ENCODE measurements at regions not wholly inside any gene's neighbourhood (a gene's known extent, or its start where the extent isn't known, plus 50 kb on each side); places are given as distances from the start of the nearest gene placed in this dataset.

GRCh38 chr5:68673106-68673822 is 420.6 kb upstream of the SLC30A5 start:
- Mint-ChIP-seq H3K36me3 (ENCODE audit: low read depth) (no peaks in the 10 kb centered on the region), H3K9me3 (0 out of 3 replicates have a peak, but pooled peaks cover 3% of the 10 kb centered on the region), H3K4me1 (peaks cover 15% of the 10 kb centered on the region; the same call in 2 of the 3 replicates), H3K27me3 (ENCODE audit: insufficient read depth, low read depth, poor library complexity) (no peaks in the 10 kb centered on the region), H3K27ac (no peak overlapping the region), H3K4me3 (no peak overlapping the region)
- H3F3A ChIP-seq (replicated peaks; ENCODE audit: low read depth): no peaks in the 10 kb centered on the region
- H3K36me3 ChIP-seq (ENCODE audit: insufficient read depth): no peaks in the 10 kb centered on the region
- no peaks in the 10 kb centered on the region for H3K79me2 ChIP-seq (replicated peaks; ENCODE audit: insufficient read depth)
- peaks cover 3% of the 10 kb centered on the region; the same call in 1 of the 2 replicates for H3K4me1 ChIP-seq (ENCODE audit: insufficient read depth)
- H4K20me1 ChIP-seq (replicated peaks; ENCODE audit: insufficient read depth): no peaks in the 10 kb centered on the region
- TF ChIP-seq, protein P1, sequence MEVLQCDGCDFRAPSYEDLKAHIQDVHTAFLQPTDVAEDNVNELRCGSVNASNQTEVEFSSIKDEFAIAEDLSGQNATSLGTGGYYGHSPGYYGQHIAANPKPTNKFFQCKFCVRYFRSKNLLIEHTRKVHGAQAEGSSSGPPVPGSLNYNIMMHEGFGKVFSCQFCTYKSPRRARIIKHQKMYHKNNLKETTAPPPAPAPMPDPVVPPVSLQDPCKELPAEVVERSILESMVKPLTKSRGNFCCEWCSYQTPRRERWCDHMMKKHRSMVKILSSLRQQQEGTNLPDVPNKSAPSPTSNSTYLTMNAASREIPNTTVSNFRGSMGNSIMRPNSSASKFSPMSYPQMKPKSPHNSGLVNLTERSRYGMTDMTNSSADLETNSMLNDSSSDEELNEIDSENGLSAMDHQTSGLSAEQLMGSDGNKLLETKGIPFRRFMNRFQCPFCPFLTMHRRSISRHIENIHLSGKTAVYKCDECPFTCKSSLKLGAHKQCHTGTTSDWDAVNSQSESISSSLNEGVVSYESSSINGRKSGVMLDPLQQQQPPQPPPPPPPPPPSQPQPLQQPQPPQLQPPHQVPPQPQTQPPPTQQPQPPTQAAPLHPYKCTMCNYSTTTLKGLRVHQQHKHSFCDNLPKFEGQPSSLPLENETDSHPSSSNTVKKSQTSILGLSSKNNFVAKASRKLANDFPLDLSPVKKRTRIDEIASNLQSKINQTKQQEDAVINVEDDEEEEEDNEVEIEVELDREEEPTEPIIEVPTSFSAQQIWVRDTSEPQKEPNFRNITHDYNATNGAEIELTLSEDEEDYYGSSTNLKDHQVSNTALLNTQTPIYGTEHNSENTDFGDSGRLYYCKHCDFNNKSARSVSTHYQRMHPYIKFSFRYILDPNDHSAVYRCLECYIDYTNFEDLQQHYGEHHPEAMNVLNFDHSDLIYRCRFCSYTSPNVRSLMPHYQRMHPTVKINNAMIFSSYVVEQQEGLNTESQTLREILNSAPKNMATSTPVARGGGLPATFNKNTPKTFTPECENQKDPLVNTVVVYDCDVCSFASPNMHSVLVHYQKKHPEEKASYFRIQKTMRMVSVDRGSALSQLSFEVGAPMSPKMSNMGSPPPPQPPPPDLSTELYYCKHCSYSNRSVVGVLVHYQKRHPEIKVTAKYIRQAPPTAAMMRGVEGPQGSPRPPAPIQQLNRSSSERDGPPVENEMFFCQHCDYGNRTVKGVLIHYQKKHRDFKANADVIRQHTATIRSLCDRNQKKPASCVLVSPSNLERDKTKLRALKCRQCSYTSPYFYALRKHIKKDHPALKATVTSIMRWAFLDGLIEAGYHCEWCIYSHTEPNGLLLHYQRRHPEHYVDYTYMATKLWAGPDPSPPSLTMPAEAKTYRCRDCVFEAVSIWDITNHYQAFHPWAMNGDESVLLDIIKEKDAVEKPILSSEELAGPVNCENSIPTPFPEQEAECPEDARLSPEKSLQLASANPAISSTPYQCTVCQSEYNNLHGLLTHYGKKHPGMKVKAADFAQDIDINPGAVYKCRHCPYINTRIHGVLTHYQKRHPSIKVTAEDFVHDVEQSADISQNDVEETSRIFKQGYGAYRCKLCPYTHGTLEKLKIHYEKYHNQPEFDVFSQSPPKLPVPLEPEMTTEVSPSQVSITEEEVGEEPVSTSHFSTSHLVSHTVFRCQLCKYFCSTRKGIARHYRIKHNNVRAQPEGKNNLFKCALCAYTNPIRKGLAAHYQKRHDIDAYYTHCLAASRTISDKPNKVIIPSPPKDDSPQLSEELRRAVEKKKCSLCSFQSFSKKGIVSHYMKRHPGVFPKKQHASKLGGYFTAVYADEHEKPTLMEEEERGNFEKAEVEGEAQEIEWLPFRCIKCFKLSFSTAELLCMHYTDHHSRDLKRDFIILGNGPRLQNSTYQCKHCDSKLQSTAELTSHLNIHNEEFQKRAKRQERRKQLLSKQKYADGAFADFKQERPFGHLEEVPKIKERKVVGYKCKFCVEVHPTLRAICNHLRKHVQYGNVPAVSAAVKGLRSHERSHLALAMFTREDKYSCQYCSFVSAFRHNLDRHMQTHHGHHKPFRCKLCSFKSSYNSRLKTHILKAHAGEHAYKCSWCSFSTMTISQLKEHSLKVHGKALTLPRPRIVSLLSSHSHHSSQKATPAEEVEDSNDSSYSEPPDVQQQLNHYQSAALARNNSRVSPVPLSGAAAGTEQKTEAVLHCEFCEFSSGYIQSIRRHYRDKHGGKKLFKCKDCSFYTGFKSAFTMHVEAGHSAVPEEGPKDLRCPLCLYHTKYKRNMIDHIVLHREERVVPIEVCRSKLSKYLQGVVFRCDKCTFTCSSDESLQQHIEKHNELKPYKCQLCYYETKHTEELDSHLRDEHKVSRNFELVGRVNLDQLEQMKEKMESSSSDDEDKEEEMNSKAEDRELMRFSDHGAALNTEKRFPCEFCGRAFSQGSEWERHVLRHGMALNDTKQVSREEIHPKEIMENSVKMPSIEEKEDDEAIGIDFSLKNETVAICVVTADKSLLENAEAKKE (CRISPR knock-in tag; IDR thresholded peaks at IDR 0.05): no peak
- TF ChIP-seq ZNF331 (CRISPR knock-in tag; IDR thresholded peaks at IDR 0.05; ENCODE audit: low read depth) (no peak), EZH2 (IDR thresholded peaks at IDR 0.05; ENCODE audit: low read depth, unreplicated experiment) (no peak), NANOG (IDR thresholded peaks at IDR 0.05; ENCODE audit: borderline replicate concordance) (no peak), STAT1 (IDR thresholded peaks at IDR 0.05; ENCODE audit: unreplicated experiment) (no peak), ZNF114 (CRISPR knock-in tag; IDR thresholded peaks at IDR 0.05) (no peak), JUNB (IDR thresholded peaks at IDR 0.05; ENCODE audit: unreplicated experiment) (no peak), CREB1 (CRISPR knock-in tag; IDR thresholded peaks at IDR 0.05; ENCODE audit: low read depth) (no peak), EZH2phosphoT487 (IDR thresholded peaks at IDR 0.05; ENCODE audit: unreplicated experiment) (no peak), POLR2AphosphoS5 (IDR thresholded peaks at IDR 0.05; ENCODE audit: low read depth) (no peak)
- TF ChIP-seq, protein P2, sequence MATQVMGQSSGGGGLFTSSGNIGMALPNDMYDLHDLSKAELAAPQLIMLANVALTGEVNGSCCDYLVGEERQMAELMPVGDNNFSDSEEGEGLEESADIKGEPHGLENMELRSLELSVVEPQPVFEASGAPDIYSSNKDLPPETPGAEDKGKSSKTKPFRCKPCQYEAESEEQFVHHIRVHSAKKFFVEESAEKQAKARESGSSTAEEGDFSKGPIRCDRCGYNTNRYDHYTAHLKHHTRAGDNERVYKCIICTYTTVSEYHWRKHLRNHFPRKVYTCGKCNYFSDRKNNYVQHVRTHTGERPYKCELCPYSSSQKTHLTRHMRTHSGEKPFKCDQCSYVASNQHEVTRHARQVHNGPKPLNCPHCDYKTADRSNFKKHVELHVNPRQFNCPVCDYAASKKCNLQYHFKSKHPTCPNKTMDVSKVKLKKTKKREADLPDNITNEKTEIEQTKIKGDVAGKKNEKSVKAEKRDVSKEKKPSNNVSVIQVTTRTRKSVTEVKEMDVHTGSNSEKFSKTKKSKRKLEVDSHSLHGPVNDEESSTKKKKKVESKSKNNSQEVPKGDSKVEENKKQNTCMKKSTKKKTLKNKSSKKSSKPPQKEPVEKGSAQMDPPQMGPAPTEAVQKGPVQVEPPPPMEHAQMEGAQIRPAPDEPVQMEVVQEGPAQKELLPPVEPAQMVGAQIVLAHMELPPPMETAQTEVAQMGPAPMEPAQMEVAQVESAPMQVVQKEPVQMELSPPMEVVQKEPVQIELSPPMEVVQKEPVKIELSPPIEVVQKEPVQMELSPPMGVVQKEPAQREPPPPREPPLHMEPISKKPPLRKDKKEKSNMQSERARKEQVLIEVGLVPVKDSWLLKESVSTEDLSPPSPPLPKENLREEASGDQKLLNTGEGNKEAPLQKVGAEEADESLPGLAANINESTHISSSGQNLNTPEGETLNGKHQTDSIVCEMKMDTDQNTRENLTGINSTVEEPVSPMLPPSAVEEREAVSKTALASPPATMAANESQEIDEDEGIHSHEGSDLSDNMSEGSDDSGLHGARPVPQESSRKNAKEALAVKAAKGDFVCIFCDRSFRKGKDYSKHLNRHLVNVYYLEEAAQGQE (IDR thresholded peaks at IDR 0.05; ENCODE audit: unreplicated experiment): no peak
- TF ChIP-seq, protein P3, sequence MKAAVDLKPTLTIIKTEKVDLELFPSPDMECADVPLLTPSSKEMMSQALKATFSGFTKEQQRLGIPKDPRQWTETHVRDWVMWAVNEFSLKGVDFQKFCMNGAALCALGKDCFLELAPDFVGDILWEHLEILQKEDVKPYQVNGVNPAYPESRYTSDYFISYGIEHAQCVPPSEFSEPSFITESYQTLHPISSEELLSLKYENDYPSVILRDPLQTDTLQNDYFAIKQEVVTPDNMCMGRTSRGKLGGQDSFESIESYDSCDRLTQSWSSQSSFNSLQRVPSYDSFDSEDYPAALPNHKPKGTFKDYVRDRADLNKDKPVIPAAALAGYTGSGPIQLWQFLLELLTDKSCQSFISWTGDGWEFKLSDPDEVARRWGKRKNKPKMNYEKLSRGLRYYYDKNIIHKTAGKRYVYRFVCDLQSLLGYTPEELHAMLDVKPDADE (IDR thresholded peaks at IDR 0.05): no peak
- TF ChIP-seq, protein P4, sequence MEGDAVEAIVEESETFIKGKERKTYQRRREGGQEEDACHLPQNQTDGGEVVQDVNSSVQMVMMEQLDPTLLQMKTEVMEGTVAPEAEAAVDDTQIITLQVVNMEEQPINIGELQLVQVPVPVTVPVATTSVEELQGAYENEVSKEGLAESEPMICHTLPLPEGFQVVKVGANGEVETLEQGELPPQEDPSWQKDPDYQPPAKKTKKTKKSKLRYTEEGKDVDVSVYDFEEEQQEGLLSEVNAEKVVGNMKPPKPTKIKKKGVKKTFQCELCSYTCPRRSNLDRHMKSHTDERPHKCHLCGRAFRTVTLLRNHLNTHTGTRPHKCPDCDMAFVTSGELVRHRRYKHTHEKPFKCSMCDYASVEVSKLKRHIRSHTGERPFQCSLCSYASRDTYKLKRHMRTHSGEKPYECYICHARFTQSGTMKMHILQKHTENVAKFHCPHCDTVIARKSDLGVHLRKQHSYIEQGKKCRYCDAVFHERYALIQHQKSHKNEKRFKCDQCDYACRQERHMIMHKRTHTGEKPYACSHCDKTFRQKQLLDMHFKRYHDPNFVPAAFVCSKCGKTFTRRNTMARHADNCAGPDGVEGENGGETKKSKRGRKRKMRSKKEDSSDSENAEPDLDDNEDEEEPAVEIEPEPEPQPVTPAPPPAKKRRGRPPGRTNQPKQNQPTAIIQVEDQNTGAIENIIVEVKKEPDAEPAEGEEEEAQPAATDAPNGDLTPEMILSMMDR (conservative IDR thresholded peaks at IDR 0.05; ENCODE audit: low read depth in 2 of 2): no peak
- H3K9me2 ChIP-seq (ENCODE audit: insufficient read depth): peaks cover 11% of the 10 kb centered on the region; the same call in 1 of the 2 replicates
- H3K4me3 ChIP-seq: no peak overlapping the region
- H2AFZ ChIP-seq: peak overlapping the region; percentile 84; the same call in 1 of the 2 replicates
- ATAC-seq (no peak), DNase-seq (ENCODE audit: low spot score) (no peak)
- no peaks in the 10 kb centered on the region for H3K27me3 ChIP-seq (ENCODE audit: insufficient read depth)
- H3K4me2 ChIP-seq: no peak overlapping the region
- no peak overlapping the region for H3K27ac ChIP-seq (ENCODE audit: low read depth)

All from GM23338 (cell line).